ENCODE measurements at regions not wholly inside any gene's neighbourhood (a gene's known extent, or its start where the extent isn't known, plus 50 kb on each side); places are given as distances from the start of the nearest gene placed in this dataset.
"Not testable (repeated sequence)": the region's sequence is repeated elsewhere in the genome, so short reads cannot be mapped to it uniquely, and the experiment has no call there.

DNA sequence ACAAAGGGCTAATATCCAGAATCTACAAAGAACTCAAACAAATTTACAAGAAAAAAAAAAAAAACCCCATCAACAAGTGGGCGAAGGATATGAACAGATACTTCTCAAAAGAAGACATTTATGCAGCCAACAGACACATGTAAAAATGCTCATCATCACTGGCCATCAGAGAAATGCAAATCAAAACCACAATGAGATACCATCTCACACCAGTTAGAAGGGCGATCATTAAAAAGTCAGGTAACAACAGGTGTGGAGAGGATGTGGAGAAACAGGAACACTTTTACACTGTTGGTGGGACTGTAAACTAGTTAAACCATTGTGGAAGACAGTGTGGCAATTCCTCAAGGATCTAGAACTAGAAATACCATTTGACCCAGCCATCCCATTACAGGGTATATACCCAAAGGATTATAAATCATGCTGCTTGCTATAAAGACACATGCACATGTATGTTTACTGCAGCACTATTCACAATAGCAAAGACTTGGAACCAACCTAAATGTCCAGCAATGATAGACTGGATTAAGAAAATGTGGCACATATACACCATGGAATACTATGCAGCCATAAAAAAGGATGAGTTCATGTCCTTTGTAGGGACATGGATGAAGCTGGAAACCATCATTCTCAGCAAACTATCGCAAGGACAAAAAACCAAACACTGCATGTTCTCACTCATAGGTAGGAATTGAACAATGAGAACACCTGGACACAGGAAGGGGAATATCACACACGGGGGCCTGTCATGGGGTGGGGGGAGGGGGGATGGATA, 222.4 kb upstream of the RUNX1 start:
- not testable (repeated sequence) for DNase-seq

DNA sequence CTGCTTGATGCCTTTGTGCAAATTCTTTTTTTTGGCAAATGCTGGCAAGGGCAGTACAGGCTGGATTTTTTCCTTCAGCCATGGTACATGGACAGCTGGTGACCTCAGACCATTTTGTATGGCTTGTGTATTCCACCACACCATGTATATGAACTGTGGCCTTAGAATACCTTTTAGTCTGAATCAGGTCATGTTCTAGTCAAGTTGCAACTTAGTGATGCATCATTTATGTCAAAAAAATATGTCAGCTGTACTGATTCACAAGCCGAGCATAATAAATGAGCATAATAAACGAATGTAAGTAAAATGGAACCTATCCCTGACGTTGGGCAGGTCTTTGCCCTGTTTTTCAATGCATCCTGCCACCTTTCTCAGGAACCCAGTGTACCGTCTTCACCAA, 219.7 kb upstream of the RUNX1 start:
- DNase-seq = no peak

DNA sequence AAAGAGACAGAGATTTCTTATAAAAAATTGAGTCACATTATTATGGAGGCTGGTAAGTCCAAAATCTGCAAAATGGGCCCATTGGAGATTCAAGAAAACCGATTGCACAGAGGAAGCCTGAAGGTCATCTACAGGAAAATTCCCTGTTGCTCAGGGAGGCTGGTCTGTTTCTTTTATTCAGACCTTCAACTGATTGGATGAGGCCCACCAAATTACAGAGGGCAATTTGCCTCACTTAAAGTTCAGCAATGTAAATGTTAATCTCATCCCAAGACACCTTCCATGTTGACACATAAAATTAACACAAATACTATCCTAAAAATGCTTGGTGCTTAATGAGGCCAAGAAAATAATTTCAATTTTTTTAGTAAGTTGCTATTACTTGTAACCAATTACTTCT, 219.2 kb upstream of the RUNX1 start:
- no peak for DNase-seq

DNA sequence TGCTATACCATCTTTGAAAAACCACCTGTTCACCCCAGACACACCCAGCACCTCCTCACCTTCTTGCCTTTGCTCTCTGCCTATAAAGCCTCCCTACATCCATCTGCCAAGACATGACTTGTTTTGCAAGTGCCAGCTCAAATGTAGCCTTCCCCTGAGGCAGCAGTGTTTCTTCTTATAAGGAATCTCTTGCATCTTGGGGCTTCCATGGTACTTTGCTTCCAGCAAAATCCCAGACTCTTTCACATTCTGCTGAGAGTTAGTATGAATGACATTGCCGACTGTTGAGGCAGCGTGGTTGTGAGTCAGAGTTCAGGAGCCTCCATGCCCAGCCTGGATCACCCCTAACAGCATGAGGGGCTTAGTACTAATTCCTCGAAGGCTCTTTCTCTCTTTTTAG, 217.4 kb upstream of the RUNX1 start:
- DNase-seq = no peak

DNA sequence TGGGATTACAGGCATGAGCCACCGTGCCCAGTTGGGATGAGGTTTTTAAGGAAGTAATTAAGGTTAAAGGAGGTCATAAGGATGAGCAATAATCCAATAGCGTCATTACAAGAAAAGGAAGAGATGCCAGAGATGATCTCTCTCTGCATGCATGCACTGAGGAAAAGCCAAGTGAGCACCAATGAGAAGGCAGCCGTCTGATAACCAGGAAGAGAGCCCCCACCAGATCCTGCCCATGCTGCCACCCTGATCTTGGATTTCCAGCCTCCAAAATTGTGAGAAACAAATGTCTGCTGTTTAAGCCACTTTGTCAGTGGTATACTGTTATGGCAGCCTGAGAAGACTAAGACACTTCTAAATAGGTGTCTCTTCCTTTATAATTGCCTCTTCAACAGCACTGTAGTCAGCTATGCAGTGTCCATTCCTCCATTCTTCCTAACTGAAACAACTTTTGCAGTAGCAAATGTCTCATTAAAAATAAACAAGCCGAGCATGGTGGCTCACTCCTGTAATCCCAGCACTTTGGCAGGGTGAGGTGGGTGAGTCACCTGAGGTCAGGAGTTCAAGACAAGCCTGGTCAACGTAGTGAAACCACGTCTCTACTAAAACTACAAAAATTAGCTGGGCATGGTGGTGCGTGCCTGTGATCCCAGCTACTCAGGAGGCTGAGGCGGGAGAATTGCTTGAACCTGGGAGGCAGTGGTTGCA, 216.2 kb upstream of the RUNX1 start:
- no peak for DNase-seq

DNA sequence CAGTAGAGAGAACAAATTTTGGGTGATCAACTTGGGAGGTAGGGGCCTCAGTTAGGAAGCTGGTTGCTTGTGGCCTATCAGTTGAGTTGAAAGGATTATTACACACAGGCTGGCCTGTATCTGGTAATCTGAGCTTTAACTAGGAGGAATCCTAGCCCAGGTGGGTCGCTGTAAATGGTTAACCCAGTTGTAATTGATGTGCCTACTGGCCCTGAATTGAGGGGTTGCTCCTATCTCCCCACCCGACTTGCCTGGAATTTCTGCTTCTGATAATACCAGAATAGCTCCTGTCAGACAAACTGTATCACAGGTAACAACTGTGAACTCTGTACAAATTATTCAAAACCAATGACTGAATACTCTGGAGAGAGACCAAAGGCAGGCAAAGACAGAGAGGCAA, 210.4 kb upstream of the RUNX1 start:
- DNase-seq = no peak

DNA sequence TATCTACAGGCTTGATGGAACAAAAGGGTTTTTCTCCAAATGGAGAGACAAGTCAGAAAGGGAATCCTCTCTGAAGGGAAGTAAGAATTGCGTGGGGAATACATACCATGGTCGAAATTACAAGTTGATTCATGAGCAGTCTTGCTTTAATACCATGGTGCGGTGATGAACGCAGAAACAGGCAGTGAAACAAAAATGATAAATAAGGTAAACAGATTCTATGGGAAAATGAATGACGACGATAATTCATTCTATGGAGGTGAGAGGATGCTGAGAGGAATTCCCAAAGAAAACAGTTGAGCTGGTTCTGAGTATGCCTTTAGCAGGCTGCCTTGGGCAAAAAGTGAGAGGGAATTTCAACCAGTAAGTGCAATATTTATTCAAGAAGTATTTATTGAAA, 209.4 kb upstream of the RUNX1 start:
- DNase-seq = no peak

DNA sequence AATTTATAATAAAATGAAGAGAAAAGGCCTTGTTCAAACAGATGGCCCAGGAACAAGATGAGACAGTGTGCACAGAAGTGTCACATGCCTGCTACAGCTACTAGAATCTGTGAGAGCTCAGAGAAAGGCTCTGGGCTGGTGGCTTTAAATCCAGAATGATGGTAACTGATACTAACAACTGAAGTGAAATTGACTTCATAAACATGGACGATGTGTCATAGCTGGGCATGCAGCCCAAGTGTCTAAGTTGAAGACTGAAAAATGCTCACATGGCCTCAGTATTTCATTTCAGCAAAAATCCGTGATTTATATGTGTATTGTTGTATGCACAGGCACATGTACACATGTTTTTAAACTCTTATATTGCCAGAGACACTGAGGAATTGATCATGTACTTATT, 208.3 kb upstream of the RUNX1 start:
- DNase-seq = no peak

DNA sequence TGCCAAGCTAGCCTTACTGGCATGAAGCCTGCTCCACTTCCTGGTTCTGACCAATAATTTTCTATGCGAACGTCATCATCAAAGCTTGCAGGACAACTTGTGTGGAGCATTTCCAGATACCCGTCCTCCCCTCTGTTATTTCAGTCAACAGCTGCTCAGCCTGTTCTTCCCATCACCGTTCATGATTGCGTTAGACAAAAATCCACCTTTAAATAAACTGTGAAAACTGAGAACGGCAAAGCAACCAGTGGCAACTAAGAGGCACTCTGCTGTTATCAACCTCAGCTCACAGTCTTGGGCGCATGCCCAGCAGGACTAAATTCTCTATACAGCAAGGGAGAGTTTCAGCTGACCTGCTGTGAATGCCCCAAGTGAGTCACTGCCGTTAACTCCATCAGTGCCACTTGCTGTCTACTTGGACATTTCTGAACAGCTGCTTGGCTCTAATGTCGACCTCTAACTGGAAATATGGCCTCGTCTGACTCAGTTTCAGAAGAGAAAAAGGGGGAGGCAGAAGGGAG, 207.4 kb upstream of the RUNX1 start:
- no peak for DNase-seq

DNA sequence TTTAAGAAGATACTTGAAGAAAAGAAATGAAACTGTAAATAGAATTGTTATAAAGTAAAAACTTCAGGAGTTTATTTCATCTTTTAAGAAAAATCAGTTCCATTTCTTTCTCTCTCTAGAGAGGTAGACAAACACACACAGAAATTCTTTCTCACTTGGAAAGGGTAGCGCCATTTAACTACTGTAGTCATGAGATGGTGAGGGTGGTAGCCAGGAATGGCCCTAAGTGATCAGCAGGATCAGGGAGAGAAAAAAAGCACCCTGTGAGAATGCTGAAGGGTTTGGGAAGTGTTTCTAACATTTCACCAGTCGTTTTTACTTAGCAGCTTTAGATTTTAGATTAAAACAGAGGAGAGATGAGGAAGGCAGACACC, 205.7 kb upstream of the RUNX1 start:
- DNase-seq = no peak

DNA sequence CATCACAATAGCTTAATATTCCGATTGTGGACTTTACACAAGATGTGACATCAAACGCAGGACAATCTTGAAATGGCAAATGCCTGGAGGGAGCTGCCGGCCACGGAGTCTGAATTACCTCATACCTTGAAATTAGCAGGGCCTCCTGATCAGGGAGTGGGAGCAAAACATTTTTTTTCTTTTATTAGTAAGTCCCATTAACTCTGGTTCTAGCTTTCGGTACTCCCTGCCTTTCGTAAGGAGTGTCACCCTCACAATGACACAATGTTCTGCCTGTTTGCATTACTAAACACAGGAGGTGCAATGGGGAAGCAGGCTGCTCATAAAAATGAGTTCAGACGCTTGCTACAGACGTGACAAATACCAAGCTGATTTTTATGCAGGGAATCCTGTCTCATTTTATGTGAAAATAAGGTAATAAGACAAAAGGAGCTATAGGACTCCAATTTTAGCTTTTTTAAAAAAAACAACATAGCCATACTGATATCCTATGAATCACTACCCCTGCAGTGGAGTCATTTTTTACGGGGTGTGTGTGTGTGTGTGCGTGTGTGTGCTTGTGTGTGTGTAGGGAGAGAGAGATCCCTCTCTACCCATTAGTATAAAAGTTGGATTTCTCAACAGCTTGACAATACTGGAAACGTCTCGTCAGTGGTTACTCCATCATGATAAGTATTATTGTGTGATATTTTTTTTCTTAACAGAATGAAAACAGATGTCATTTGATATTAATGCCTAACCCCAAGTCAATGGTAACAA, 205.1 kb upstream of the RUNX1 start:
- DNase-seq = no peak

DNA sequence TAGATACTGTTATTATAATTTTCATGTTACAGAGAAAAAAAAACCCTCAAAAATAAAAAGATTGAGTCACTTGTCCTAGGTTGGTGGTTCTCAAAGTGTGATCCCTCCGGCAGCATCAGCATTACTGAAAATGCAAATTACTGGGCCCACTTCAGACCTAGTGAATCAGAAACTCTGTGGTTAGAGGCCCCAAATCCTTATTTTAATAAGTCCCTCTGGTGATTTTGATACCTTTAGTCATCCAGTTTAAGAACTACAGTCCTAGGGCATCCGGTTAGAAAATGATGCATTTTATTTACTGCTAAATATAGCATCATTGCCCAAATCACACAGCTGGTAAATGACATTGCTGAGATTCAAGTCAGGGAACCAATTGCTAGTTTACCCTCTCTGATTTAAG, 203.7 kb upstream of the RUNX1 start:
- no peak for DNase-seq

DNA sequence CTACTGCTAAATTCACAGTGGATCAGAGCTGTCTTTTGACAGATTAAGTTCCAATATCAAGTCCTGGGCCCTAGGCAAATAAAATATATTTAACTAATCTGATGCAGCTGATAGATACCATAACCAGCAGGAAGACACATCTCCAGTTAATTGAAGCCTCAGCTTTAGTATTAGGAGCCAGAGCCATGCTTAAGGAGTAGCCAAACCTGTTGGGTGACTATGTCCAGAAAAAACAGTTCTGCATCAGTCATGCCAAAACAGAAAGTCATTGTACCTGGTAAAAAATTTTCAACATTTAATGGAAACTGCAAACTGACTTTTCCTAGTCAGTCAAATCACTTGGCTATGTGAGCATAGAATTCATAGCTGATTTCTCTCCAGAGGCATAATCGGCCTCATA, 200.5 kb upstream of the RUNX1 start:
- no peak for DNase-seq

DNA sequence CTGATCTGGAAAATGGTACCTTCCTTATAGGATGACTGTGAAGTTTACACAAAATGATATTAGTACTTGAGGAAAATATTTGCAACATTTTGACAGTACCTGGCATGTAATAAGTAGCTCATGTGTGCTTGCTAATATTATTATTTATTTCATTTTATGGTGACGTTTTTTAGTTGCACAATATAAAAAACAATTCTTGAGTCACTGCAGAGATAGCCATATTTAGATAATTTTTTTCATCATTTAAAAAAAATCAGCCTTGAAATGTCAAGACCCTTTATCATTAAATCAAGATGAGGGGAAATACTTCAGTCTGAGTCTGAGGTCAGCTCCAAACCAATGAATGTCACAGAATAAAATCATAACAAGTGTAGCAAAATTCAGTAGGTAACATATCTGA, 196.8 kb upstream of the RUNX1 start:
- DNase-seq = no peak

DNA sequence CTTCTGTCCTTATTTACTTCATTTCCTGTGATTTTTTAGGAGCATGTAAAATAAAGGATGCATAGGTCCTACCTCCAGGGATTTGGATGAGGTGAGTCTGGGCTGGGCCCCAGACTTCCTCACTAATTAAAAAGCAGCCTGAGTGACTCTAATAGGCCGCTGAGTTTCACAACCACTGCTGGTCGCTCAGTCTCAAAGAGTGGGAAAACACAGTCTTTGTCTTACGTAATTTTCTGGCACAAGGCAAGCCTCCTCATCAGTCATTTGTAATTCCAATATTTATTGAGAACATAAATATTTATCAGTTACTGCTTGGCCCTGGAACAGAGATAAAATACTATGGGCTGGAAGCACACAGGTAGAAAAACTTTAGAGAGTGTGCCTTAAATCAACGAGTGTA, 195.4 kb upstream of the RUNX1 start:
- DNase-seq = no peak

DNA sequence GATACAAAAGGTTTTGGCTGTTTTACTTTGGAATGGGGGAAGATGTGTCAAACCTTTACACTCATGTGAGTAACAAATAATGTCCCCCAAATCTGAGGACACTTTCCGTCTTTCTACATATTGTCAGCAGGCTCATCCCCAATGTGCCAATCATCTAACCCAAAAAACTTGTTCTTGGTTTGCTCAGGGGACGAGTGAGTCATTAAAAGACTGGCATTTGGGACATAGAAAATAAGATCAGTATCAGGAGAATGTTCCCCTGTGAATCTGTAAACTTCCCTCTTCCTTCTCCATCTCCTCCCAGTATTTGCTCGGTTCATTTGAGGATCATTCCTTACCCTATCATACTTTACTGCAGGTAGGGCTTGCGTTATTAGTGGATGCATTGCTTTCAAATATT, 194.1 kb upstream of the RUNX1 start:
- no peak for DNase-seq

DNA sequence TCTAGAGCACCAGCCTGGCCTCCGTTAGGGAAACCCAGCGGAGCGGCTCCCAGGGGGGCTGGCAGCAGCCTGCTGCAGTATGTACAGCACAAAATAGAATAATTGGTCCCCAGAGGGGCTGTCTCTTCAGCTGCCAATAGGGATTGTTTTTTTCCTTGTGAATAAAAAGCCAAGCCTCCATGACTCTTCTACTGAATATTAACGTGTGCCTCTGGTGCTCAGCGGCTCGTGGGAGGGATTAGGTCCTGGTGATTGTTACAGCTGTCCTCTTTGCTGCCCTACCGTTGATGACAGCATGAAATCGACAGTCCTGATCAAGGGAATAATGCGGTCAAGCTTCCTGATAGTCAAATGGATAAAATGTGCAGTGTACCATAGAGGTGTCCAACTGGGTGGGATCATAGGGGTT, 190.7 kb upstream of the RUNX1 start:
- no peak for DNase-seq

DNA sequence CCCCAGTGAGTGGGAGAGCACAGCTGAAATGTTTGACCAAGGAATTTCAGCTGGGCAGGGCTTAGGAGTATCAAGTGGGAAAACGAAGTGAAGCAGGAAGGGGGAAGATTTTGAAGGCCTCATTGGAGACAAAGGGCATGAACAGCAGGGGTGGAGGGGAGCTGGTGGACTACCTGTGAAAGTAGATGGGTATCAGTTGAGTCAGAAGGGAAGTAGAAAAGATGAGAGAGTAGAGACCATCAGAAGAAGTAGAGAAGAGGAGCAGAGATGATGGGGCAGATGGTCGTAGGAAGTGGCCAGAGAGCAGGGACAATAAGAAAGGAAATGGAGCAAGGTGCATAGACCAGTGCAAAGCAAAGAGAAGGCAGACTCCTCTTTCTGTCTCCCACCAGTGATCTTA, 189.0 kb upstream of the RUNX1 start:
- DNase-seq = no peak

DNA sequence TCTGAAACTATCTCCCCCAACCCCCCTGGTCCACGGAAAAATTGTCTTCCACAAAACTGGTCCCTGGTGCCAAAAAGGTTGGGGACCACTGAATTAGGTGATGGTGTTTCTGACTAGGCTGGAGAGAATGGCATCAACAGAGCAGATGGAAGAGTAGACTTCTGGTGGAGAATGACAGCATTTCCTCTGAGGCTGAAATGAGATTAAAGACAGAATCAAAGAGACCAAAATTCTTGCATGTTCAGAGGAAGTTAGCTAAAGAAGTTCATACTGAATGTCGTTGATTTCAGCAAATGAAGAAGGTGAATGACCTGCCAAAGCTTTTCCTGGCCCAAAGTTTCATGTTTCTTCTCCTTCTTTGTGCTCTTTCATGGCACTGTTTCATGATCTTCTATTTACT, 188.2 kb upstream of the RUNX1 start:
- no peak for DNase-seq

DNA sequence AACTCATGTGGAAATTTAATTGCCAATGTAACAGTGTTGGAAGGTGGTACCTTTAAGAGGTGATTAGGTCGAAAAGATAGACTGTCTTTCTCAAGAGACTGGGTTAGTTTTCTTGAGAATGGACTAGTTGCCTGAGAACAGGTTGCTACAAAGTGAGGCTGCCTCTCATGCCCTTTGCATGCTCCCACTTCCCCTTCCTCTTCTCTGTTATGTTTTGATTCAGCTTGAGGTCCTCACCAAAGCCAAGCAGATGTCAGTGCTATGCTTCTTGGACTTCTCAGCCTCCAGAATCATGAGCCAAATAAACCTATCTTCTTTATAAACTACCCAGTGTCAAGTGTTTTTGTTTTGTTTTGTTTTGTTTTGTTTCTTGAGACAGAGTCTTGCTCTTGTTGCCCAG, 187.0 kb upstream of the RUNX1 start:
- DNase-seq = no peak

DNA sequence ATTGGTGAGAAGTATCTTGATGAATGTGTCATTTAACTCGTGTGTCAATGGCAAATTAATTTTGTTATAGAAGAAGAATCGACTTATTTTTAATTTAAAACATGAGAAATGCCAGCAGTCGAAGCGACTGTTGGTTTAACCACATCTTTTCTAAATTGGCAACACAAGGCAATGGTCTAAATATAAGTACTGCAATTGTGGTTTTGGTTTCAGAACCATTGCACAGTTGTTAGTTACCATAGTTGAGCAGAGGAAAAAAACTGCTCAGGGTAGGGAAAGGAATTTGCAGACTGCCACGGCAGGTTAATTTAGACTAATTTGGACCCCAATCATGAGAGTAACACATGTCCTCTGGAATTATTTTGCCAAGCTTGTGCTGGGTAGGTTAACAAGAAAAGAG, 185.6 kb upstream of the RUNX1 start:
- DNase-seq = no peak

DNA sequence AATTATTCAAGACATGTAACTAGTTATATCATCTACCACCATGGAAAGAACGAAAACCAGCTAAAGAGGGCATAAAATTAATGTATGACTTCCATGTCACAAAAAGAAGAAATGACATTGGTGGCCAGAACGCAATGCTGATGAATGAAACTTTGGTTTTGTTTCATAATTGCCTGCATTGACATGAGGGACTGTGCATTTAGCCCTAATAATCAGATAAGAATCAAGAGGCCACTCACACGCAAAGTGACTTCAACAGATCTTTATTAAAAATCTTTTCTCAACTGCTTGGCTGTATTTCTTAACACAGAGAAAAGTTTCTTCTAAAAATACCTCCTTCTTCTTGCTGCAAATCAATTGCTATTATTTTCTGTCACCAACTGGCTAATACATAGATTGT, 184.7 kb upstream of the RUNX1 start:
- DNase-seq = no peak

DNA sequence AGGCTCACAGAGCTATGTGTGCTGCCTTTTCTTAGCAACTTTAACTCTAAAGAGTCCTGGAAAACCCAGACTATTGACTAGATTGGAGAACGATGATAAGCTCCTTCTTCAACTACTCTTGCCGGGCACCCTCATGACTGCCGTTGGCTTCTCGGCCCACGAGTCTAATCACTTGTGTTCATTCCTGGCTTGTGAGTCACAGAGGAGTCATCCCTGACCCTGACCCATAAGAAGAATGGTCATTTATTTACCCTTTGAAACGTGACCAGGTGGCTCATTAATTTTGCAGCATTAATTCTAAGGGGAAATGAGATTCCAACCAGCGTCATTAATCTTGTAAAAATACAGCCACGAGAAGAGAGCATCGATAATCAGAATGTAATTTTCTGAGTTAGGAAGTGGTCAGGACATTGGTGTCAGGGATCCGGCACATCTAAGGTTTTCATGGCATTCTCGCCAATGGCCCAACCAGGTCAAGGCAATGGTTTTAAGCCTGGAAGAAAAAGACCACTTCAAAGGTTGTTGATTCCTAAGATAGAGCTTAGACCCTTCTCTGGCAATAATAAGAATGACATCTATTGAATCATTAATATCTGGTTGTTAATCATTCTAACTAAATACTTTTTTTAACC, 183.6 kb upstream of the RUNX1 start:
- no peak for DNase-seq

Measured in stimulated activated CD4-positive, alpha-beta T cell treated with anti-CD3 and anti-CD28 coated beads, Interleukin-12 subunit alpha, Interleukin-12 subunit beta, amount 100 ng/mL, for 4 hours (primary cell).